ENCODE measurements at regions not wholly inside any gene's neighbourhood (a gene's known extent, or its start where the extent isn't known, plus 50 kb on each side); places are given as distances from the start of the nearest gene placed in this dataset.

- Histone ChIP-seq H3F3A (ENCODE audit: insufficient read depth, low read length) (no peaks in the 10 kb centered on the region), H3K9me2 (replicated peaks; ENCODE audit: insufficient read depth, low read length) (no peaks in the 10 kb centered on the region), H3K36me3 (replicated peaks; ENCODE audit: insufficient read depth, low read length) (no peaks in the 10 kb centered on the region), H3K4me3 (ENCODE audit: low read length) (no peak overlapping the region), H3K4me2 (ENCODE audit: low read depth, low read length) (no peak overlapping the region), H2AFZ (ENCODE audit: low read length) (no peak overlapping the region), H3K4me1 (ENCODE audit: low read length) (no peaks in the 10 kb centered on the region), H3K9me3 (replicated peaks; ENCODE audit: insufficient read depth, low read length) (no peaks in the 10 kb centered on the region), H3K9ac (ENCODE audit: low read length) (no peak overlapping the region), H4K20me1 (ENCODE audit: insufficient read depth, low read length) (no peaks in the 10 kb centered on the region), H3K27ac (ENCODE audit: low read length) (no peak overlapping the region), H3K79me2 (ENCODE audit: low read length) (no peaks in the 10 kb centered on the region), H3K27me3 (replicated peaks; ENCODE audit: insufficient read depth, low read length) (no peaks in the 10 kb centered on the region)
- DNase-seq: no peak
- TF ChIP-seq EZH2 (optimal IDR thresholded peaks at IDR 0.05; ENCODE audit: low read depth, low read length) (no peak), EZH2phosphoT487 (IDR thresholded peaks at IDR 0.05; ENCODE audit: low read length) (no peak), CTCF (IDR thresholded peaks at IDR 0.05; ENCODE audit: low read length) (no peak)
Measured at GRCh38 chr3:105214590-105214989, 152.1 kb upstream of the ALCAM start.

- no peak overlapping the region for H3K4me2 ChIP-seq (ENCODE audit: low read depth, low read length)
- H3K9ac ChIP-seq (ENCODE audit: low read length): no peak overlapping the region
- H3K79me2 ChIP-seq (ENCODE audit: low read length): no peaks in the 10 kb centered on the region
- no peaks in the 10 kb centered on the region for H3K27me3 ChIP-seq (replicated peaks; ENCODE audit: insufficient read depth, low read length)
- H3K27ac ChIP-seq (ENCODE audit: low read length): no peak overlapping the region
- H3K4me1 ChIP-seq (ENCODE audit: low read length): no peaks in the 10 kb centered on the region
- H4K20me1 ChIP-seq (ENCODE audit: insufficient read depth, low read length): no peaks in the 10 kb centered on the region
- H3K4me3 ChIP-seq (ENCODE audit: low read length): no peak overlapping the region
- no peak overlapping the region for H2AFZ ChIP-seq (ENCODE audit: low read length)
- no peaks in the 10 kb centered on the region; the same call in 1 of the 2 replicates for H3K9me2 ChIP-seq (replicated peaks; ENCODE audit: insufficient read depth, low read length)
- no peaks in the 10 kb centered on the region for H3K9me3 ChIP-seq (replicated peaks; ENCODE audit: insufficient read depth, low read length)
- no peaks in the 10 kb centered on the region for H3K36me3 ChIP-seq (replicated peaks; ENCODE audit: insufficient read depth, low read length)
- H3F3A ChIP-seq (ENCODE audit: insufficient read depth, low read length): no peaks in the 10 kb centered on the region
- no peak for DNase-seq
- TF ChIP-seq EZH2 (optimal IDR thresholded peaks at IDR 0.05; ENCODE audit: low read depth, low read length) (no peak), CTCF (IDR thresholded peaks at IDR 0.05; ENCODE audit: low read length) (no peak), EZH2phosphoT487 (IDR thresholded peaks at IDR 0.05; ENCODE audit: low read length) (no peak)
Measured at GRCh38 chr3:105222568-105223093, 144.1 kb upstream of the ALCAM start.

GRCh38 chr3:105223815-105224214 is 142.9 kb upstream of the ALCAM start:
- no peaks in the 10 kb centered on the region for H3K36me3 ChIP-seq (replicated peaks; ENCODE audit: insufficient read depth, low read length)
- H3K4me1 ChIP-seq (ENCODE audit: low read length): no peaks in the 10 kb centered on the region
- no peak overlapping the region for H3K27ac ChIP-seq (ENCODE audit: low read length)
- no peak for DNase-seq
- H3K9me3 ChIP-seq (replicated peaks; ENCODE audit: insufficient read depth, low read length): no peaks in the 10 kb centered on the region
- H2AFZ ChIP-seq (ENCODE audit: low read length): no peak overlapping the region
- no peak overlapping the region for H3K4me2 ChIP-seq (ENCODE audit: low read depth, low read length)
- H3K9ac ChIP-seq (ENCODE audit: low read length): no peak overlapping the region
- no peaks in the 10 kb centered on the region for H3K27me3 ChIP-seq (replicated peaks; ENCODE audit: insufficient read depth, low read length)
- H3K79me2 ChIP-seq (ENCODE audit: low read length): no peaks in the 10 kb centered on the region
- H3F3A ChIP-seq (ENCODE audit: insufficient read depth, low read length): no peaks in the 10 kb centered on the region
- H3K9me2 ChIP-seq (replicated peaks; ENCODE audit: insufficient read depth, low read length): no peaks in the 10 kb centered on the region; the same call in 1 of the 2 replicates
- TF ChIP-seq EZH2 (optimal IDR thresholded peaks at IDR 0.05; ENCODE audit: low read depth, low read length): no peak
- no peak for TF ChIP-seq EZH2phosphoT487 (IDR thresholded peaks at IDR 0.05; ENCODE audit: low read length)
- no peak for TF ChIP-seq CTCF (IDR thresholded peaks at IDR 0.05; ENCODE audit: low read length)
- no peak overlapping the region for H3K4me3 ChIP-seq (ENCODE audit: low read length)
- no peaks in the 10 kb centered on the region for H4K20me1 ChIP-seq (ENCODE audit: insufficient read depth, low read length)

All from MM.1S (cell line).